ENCODE measurements at regions not wholly inside any gene's neighbourhood (a gene's known extent, or its start where the extent isn't known, plus 50 kb on each side); places are given as distances from the start of the nearest gene placed in this dataset.
A peak's percentile ranks its signal among the peaks of the same experiment; 100 is the strongest.
"Not testable (repeated sequence)": the region's sequence is repeated elsewhere in the genome, so short reads cannot be mapped to it uniquely, and the experiment has no call there.

DNA sequence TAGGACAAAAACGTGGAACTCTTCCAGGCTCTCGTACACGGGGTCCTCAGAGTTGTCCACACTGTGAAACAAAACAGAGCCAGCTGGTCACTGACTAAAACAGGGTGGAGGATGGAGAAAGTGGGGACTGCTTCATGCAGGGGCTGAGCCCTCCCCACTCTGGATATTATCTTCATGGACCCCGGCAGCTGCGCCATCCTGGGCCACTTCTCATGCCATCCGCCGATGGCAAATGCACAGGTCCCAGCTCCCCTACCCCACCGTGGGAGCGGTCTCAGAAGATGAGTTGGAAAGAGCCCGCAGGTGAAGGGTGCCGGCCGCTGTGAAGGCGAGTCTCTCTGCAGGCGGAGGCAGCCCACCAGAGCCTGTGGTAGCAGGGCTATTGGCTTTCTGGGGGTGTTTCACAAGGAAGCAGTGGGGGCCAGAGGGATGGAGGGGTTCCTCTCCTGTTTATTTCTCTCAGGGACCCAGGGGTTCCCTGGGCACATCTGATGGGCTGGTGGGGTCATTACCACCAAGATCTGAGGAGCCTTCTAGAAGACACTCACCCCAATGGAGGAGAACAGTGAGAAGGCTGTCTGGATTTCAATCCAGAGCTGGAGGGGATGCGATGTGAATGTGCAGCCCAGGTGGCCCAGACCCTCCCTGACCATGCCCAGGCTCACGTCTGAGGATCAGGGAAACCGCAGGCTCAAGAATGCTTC, 177.3 kb downstream of the KLF13 start:
- no peak overlapping the region for H3K4me3 ChIP-seq (ENCODE audit: low read depth, low read length)
- TF ChIP-seq, protein P1, sequence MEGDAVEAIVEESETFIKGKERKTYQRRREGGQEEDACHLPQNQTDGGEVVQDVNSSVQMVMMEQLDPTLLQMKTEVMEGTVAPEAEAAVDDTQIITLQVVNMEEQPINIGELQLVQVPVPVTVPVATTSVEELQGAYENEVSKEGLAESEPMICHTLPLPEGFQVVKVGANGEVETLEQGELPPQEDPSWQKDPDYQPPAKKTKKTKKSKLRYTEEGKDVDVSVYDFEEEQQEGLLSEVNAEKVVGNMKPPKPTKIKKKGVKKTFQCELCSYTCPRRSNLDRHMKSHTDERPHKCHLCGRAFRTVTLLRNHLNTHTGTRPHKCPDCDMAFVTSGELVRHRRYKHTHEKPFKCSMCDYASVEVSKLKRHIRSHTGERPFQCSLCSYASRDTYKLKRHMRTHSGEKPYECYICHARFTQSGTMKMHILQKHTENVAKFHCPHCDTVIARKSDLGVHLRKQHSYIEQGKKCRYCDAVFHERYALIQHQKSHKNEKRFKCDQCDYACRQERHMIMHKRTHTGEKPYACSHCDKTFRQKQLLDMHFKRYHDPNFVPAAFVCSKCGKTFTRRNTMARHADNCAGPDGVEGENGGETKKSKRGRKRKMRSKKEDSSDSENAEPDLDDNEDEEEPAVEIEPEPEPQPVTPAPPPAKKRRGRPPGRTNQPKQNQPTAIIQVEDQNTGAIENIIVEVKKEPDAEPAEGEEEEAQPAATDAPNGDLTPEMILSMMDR (IDR thresholded peaks at IDR 0.05; ENCODE audit: insufficient read depth, low read depth, low read length, missing control alignments): no peak
- DNase-seq (ENCODE audit: low read depth): no peak

DNA sequence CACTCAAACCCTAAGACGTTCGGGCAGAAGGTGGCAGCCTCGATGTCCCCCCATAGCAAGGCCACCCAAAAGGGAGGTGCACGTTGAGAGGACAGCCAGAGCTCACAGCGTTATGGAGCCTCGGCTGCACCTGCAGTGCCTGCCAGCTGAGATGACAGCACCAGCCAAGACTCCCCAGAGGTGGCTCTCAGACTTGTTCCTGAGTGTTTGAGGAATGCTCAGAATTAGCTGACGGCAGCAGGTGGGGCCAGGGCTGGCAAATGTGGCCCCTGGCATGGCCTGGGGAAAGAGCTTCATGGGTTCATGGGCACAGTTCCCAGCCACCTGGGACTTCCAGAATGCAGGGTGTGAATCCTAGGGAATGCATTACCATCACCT, 177.8 kb downstream of the KLF13 start:
- H3K4me3 ChIP-seq (ENCODE audit: low read depth, low read length): no peak overlapping the region
- TF ChIP-seq, protein P1 (IDR thresholded peaks at IDR 0.05; ENCODE audit: insufficient read depth, low read depth, low read length, missing control alignments): no peak
- DNase-seq (ENCODE audit: low read depth): no peak

DNA sequence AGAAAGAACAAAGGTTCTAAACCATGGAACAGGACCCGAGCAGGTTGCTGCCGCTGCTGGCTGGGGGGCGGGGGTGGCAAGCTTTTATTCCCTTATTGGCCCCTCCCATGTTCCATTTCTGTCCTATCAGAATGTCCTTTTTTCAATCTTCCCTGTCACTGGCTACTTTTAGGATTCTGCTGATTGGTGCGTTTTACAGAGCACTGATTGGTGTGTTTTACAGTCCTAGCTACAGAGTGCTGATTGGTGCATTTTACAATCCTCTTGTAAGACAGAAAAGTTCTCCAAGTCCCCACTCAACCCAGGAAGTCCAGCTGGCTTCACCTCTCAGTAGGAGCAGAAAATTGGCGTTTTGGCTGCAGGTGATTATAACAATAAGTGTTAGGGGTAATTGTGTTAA, 180.9 kb downstream of the KLF13 start:
- DNase-seq (ENCODE audit: low read depth); H3K4me3 ChIP-seq (ENCODE audit: low read depth, low read length): not testable (repeated sequence)

GRCh38 chr15:31508656-31509055, 182.0 kb downstream of the KLF13 start:
- no peak overlapping the region for H3K4me3 ChIP-seq (ENCODE audit: low read depth, low read length)
- TF ChIP-seq, protein P1 (IDR thresholded peaks at IDR 0.05; ENCODE audit: insufficient read depth, low read depth, low read length, missing control alignments): no peak
- DNase-seq (ENCODE audit: low read depth): no peak

DNA sequence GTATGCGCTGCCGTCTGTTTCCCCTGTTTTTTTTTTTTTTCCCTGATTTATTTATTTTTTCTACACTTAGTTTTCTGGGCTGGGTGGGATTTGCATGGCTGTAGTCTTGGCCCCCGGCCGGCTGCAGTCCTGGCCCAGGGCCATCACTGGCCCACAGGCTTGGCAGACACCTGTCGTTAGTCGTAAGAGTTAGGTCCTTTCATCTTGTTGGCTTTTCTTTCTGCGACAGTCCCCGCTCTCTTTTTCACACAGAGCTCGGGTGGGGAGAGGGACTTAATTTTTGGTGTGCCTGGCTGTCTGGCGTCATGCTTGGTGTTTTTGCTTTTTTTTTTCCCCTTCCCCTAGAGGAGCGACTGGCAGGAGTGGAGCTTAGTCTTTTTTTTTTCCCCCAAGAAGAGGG, 183.4 kb downstream of the KLF13 start:
- TF ChIP-seq, protein P1 (IDR thresholded peaks at IDR 0.05; ENCODE audit: insufficient read depth, low read depth, low read length, missing control alignments): no peak
- H3K4me3 ChIP-seq (ENCODE audit: low read depth, low read length): no peak overlapping the region
- no peak for DNase-seq (ENCODE audit: low read depth)

GRCh38 chr15:31511707-31512310, 185.2 kb downstream of the KLF13 start:
- TF ChIP-seq, protein P1 (IDR thresholded peaks at IDR 0.05; ENCODE audit: insufficient read depth, low read depth, low read length, missing control alignments): no peak
- peak; percentile 80 for DNase-seq (ENCODE audit: low read depth)
- no peak overlapping the region; the same call in 1 of the 2 replicates for H3K4me3 ChIP-seq (ENCODE audit: low read depth, low read length)

DNA sequence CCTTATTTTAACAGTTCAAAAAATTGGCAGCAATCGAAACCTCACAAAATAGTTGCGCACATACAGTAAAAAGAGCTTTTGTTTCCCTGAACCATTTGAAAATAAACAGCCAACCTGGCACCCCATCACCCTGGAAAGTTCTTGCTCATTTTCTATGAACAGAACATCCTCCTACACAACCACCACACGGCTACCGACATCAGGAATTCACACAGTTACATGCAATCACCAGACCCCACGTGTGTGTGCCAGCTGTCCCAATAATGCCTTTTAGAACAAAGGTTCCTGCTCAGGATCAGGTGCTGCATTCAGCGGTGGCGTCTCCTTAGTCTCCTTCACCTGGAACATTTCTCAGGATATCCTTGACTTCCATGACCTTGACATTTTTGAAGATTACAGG, 186.5 kb downstream of the KLF13 start:
- TF ChIP-seq, protein P1 (IDR thresholded peaks at IDR 0.05; ENCODE audit: insufficient read depth, low read depth, low read length, missing control alignments): no peak
- H3K4me3 ChIP-seq (ENCODE audit: low read depth, low read length): no peak overlapping the region
- DNase-seq (ENCODE audit: low read depth): no peak
